ENCODE measurements at regions not wholly inside any gene's neighbourhood (a gene's known extent, or its start where the extent isn't known, plus 50 kb on each side); places are given as distances from the start of the nearest gene placed in this dataset.

GRCh38 chr10:52663161-52663560, 109.4 kb downstream of the MBL2 start:
- no peak for TF ChIP-seq GATA2 (IDR thresholded peaks at IDR 0.05; ENCODE audit: low read depth, low read length)
- TF ChIP-seq GATA3 (IDR thresholded peaks at IDR 0.05; ENCODE audit: low read depth, low read length) = no peak
